ENCODE measurements at regions not wholly inside any gene's neighbourhood (a gene's known extent, or its start where the extent isn't known, plus 50 kb on each side); places are given as distances from the start of the nearest gene placed in this dataset.

DNA sequence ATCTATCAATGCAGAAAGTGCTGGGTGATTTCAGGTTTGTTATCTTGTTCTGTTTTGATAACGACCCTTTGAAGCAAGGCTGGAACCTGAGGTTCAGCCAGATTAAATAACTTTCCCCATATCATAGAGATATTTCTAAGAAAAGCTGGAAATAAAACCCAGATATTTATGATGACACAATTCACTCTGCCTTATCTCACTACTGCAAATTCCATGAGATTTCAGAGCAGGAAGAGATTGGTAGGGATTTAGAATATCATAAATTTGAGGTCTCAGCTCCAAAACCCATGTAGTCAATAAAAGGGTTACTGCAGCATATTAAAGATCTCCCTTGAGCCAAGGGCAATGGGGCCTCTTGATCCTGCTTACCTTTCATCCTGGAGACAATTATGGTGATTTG is 692.5 kb upstream of the IGFBP3 start:
- TF ChIP-seq, protein P1, sequence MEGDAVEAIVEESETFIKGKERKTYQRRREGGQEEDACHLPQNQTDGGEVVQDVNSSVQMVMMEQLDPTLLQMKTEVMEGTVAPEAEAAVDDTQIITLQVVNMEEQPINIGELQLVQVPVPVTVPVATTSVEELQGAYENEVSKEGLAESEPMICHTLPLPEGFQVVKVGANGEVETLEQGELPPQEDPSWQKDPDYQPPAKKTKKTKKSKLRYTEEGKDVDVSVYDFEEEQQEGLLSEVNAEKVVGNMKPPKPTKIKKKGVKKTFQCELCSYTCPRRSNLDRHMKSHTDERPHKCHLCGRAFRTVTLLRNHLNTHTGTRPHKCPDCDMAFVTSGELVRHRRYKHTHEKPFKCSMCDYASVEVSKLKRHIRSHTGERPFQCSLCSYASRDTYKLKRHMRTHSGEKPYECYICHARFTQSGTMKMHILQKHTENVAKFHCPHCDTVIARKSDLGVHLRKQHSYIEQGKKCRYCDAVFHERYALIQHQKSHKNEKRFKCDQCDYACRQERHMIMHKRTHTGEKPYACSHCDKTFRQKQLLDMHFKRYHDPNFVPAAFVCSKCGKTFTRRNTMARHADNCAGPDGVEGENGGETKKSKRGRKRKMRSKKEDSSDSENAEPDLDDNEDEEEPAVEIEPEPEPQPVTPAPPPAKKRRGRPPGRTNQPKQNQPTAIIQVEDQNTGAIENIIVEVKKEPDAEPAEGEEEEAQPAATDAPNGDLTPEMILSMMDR (IDR thresholded peaks at IDR 0.05): no peak
- no peak for TF ChIP-seq POLR2A (IDR thresholded peaks at IDR 0.05)

Data from adrenal gland (tissue), 5 donors.